Ishikawa (cell line): ENCODE measurements at regions not wholly inside any gene's neighbourhood (a gene's known extent, or its start where the extent isn't known, plus 50 kb on each side); places are given as distances from the start of the nearest gene placed in this dataset.

Source experiments
- CEBPB ChIP-seq: IDR thresholded peaks from 2 replicates; pipeline ENCODE4 v1.6.1; 2012
- CREB1 ChIP-seq: IDR thresholded peaks from 2 replicates; pipeline ENCODE4 v1.6.1; 2012; ENCODE audit warnings: low read depth
- EGR1 ChIP-seq: IDR thresholded peaks from 2 replicates; pipeline ENCODE4 v1.6.1; 2012
- EP300 ChIP-seq: IDR thresholded peaks from 2 replicates; pipeline ENCODE4 v1.6.1; 2012; ENCODE audit warnings: borderline replicate concordance
- FOXM1 ChIP-seq: IDR thresholded peaks from 2 replicates; pipeline ENCODE4 v1.6.1; 2012; ENCODE audit warnings: low read depth, borderline replicate concordance
- NFIC ChIP-seq: IDR thresholded peaks from 2 replicates; pipeline ENCODE4 v1.6.1; 2012
- RAD21 ChIP-seq: IDR thresholded peaks from 2 replicates; pipeline ENCODE4 v1.6.1; 2012; ENCODE audit warnings: low read depth
- TCF12 ChIP-seq: IDR thresholded peaks from 2 replicates; pipeline ENCODE4 v1.6.1; 2012; ENCODE audit warnings: low read depth
- TEAD4 ChIP-seq: IDR thresholded peaks from 2 replicates; pipeline ENCODE4 v1.6.1; 2012
- YY1 ChIP-seq: IDR thresholded peaks from 2 replicates; pipeline ENCODE4 v1.6.1; 2012; ENCODE audit warnings: low read depth
- ZBTB7A ChIP-seq: IDR thresholded peaks from 2 replicates; pipeline ENCODE4 v1.6.1; 2012; ENCODE audit warnings: low read depth
- TF ChIP-seq, protein P1 (sequence below): IDR thresholded peaks from 2 replicates; pipeline ENCODE4 v1.6.1; 2012
- TF ChIP-seq, protein P2 (sequence below): IDR thresholded peaks from 2 replicates; pipeline ENCODE4 v1.6.1; 2012; ENCODE audit warnings: low read depth, mild to moderate bottlenecking
- TF ChIP-seq, protein P3 (sequence below): IDR thresholded peaks from 2 replicates; pipeline ENCODE4 v1.6.1; 2012

DNA sequence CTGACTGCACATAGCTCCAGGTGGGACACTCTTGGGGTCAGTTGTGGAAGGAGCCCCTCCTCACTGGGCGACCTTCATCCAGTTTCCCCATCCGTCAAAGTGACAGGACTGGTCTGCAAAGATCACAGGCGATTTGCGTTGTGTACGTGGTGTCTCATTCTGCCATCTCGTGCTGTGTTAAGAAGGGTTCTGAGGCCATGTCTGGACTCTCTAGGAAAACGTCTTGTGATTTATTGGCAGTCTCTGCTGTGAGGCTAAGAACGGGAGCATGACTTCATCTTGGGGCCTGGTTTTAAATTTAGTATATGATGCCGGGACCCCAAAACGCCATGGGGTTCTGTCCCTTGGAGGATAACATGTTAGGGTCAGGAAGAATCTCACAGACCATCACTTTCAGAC lies 65.2 kb upstream of the CIBAR2 start:
- TF ChIP-seq, protein P1, sequence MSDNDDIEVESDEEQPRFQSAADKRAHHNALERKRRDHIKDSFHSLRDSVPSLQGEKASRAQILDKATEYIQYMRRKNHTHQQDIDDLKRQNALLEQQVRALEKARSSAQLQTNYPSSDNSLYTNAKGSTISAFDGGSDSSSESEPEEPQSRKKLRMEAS, result no peak
- no peak for TF ChIP-seq EGR1
- no peak for TF ChIP-seq RAD21
- no peak for TF ChIP-seq NFIC
- TF ChIP-seq CEBPB, result no peak
- no peak for TF ChIP-seq YY1
- TF ChIP-seq CREB1, result no peak
- TF ChIP-seq FOXM1, result no peak
- no peak for TF ChIP-seq TEAD4
- TF ChIP-seq, protein P2, sequence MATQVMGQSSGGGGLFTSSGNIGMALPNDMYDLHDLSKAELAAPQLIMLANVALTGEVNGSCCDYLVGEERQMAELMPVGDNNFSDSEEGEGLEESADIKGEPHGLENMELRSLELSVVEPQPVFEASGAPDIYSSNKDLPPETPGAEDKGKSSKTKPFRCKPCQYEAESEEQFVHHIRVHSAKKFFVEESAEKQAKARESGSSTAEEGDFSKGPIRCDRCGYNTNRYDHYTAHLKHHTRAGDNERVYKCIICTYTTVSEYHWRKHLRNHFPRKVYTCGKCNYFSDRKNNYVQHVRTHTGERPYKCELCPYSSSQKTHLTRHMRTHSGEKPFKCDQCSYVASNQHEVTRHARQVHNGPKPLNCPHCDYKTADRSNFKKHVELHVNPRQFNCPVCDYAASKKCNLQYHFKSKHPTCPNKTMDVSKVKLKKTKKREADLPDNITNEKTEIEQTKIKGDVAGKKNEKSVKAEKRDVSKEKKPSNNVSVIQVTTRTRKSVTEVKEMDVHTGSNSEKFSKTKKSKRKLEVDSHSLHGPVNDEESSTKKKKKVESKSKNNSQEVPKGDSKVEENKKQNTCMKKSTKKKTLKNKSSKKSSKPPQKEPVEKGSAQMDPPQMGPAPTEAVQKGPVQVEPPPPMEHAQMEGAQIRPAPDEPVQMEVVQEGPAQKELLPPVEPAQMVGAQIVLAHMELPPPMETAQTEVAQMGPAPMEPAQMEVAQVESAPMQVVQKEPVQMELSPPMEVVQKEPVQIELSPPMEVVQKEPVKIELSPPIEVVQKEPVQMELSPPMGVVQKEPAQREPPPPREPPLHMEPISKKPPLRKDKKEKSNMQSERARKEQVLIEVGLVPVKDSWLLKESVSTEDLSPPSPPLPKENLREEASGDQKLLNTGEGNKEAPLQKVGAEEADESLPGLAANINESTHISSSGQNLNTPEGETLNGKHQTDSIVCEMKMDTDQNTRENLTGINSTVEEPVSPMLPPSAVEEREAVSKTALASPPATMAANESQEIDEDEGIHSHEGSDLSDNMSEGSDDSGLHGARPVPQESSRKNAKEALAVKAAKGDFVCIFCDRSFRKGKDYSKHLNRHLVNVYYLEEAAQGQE, result no peak
- no peak for TF ChIP-seq ZBTB7A
- TF ChIP-seq TCF12, result no peak
- TF ChIP-seq, protein P3, sequence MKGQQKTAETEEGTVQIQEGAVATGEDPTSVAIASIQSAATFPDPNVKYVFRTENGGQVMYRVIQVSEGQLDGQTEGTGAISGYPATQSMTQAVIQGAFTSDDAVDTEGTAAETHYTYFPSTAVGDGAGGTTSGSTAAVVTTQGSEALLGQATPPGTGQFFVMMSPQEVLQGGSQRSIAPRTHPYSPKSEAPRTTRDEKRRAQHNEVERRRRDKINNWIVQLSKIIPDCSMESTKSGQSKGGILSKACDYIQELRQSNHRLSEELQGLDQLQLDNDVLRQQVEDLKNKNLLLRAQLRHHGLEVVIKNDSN, result no peak
- no peak for TF ChIP-seq EP300
